H1 (cell line): ENCODE measurements at regions not wholly inside any gene's neighbourhood (a gene's known extent, or its start where the extent isn't known, plus 50 kb on each side); places are given as distances from the start of the nearest gene placed in this dataset.

Experiments used
- MAFK ChIP-seq: IDR thresholded peaks from 2 replicates; pipeline ENCODE4 v1.6.1; 2012; ENCODE audit warnings: low read depth, mild to moderate bottlenecking, improper control_type of control experiment, low read length
- RFX5 ChIP-seq: IDR thresholded peaks from 2 replicates; pipeline ENCODE4 v1.6.1; 2011; ENCODE audit warnings: low read depth, low read length, improper control_type of control experiment, borderline replicate concordance
- SP2 ChIP-seq: IDR thresholded peaks from 2 replicates; pipeline ENCODE4 v1.6.1; 2012; ENCODE audit warnings: mild to moderate bottlenecking, low read length, inconsistent platforms
- TF ChIP-seq, protein P1 (sequence below), 3 experiments: IDR thresholded peaks; 1 replicate in 2 of 3; 2 replicates in 1 of 3; pipeline versions ENCODE4 v1.5.1 to v1.6.1; 2011; ENCODE audit warnings: low read length in 3 of 3, mild to moderate bottlenecking in 3 of 3, inconsistent platforms in 2 of 3, low read depth in 1 of 3, moderate library complexity in 1 of 3; ENCODE audit not compliant: insufficient read depth in 1 of 3; ENCODE audit errors: control extremely low read depth in 1 of 3

DNA sequence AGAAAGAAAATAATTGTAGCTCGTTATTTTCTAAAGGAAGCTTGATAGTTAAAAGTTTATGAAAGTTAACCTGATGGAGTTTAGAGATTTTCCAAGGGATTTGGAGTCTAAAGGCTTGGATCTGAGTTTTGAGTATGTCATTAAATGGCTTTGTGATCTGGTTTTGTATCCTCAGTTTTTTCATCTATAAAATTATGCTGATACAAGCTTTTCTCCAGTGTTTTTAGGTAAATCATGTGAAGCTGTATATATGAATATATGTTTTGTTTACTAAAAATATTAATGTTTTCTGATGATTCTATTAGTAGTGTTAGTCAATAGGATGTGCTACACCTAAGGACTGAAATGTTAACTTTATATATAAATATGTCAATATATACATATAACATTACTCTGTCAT lies 727.8 kb downstream of the CDH11 start:
- TF ChIP-seq, protein P1, sequence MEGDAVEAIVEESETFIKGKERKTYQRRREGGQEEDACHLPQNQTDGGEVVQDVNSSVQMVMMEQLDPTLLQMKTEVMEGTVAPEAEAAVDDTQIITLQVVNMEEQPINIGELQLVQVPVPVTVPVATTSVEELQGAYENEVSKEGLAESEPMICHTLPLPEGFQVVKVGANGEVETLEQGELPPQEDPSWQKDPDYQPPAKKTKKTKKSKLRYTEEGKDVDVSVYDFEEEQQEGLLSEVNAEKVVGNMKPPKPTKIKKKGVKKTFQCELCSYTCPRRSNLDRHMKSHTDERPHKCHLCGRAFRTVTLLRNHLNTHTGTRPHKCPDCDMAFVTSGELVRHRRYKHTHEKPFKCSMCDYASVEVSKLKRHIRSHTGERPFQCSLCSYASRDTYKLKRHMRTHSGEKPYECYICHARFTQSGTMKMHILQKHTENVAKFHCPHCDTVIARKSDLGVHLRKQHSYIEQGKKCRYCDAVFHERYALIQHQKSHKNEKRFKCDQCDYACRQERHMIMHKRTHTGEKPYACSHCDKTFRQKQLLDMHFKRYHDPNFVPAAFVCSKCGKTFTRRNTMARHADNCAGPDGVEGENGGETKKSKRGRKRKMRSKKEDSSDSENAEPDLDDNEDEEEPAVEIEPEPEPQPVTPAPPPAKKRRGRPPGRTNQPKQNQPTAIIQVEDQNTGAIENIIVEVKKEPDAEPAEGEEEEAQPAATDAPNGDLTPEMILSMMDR (IDR thresholded peaks at IDR 0.05; ENCODE audit: control extremely low read depth in 1 of 3, insufficient read depth in 1 of 3, low read depth in 1 of 3, low read length in 3 of 3) = no peak
- TF ChIP-seq MAFK = no peak
- no peak for TF ChIP-seq RFX5
- TF ChIP-seq SP2 = no peak
